Erythroblast (primary cell): ENCODE measurements at regions not wholly inside any gene's neighbourhood (a gene's known extent, or its start where the extent isn't known, plus 50 kb on each side); places are given as distances from the start of the nearest gene placed in this dataset.

Experiments
- GATA1 ChIP-seq: IDR thresholded peaks from 2 replicates; pipeline ENCODE4 v1.6.1; 2011; ENCODE audit warnings: low read depth, mild to moderate bottlenecking, control low read depth, low read length, moderate library complexity
- POLR2A ChIP-seq: IDR thresholded peaks from 2 replicates; pipeline ENCODE4 v1.6.1; 2011; ENCODE audit warnings: mild to moderate bottlenecking, low read length

- TF ChIP-seq POLR2A = no peak
- TF ChIP-seq GATA1 = no peak
These were observed 122.2 kb downstream of the NAV1 start for GRCh38 chr1:201660931-201661822.
